A549 (cell line): ENCODE measurements at regions not wholly inside any gene's neighbourhood (a gene's known extent, or its start where the extent isn't known, plus 50 kb on each side); places are given as distances from the start of the nearest gene placed in this dataset.

Experiments
- CEBPB ChIP-seq, 2 experiments: fragments of >200 bp in 1 of 2; sonication (Bioruptor Twin) in 1 of 2; formaldehyde crosslinking in 1 of 2; IDR thresholded peaks; 2 replicates each; pipeline ENCODE4 v1.6.1; 2012 to 2016
- CTCF ChIP-seq: fragments of >200 bp; sonication (Bioruptor Twin); formaldehyde crosslinking; IDR thresholded peaks from 3 replicates; pipeline ENCODE4 v1.5.1; 2016
- HOXB5 ChIP-seq: fragments of 250-450 bp; sonication (Bioruptor Pico); IDR thresholded peaks from 2 replicates; pipeline ENCODE4 v1.5.0; 2020; ENCODE audit warnings: mild to moderate bottlenecking, moderate library complexity
- JUNB ChIP-seq: fragments of >200 bp; sonication (Bioruptor Twin); formaldehyde crosslinking; IDR thresholded peaks from 2 replicates; pipeline ENCODE4 v1.6.1; 2016
- SREBF2 ChIP-seq: fragments of 450-650 bp; IDR thresholded peaks from 2 replicates; pipeline ENCODE4 v1.6.1; 2014; ENCODE audit warnings: mild to moderate bottlenecking, moderate library complexity

- TF ChIP-seq CTCF (no peak), CEBPB (IDR thresholded peaks at IDR 0.05) (no peak), SREBF2 (no peak), HOXB5 (CRISPR knock-in tag) (no peak), JUNB (no peak)
Measured at GRCh38 chr4:169902658-169903345, 123.4 kb downstream of the MFAP3L start.
